ENCODE measurements at regions not wholly inside any gene's neighbourhood (a gene's known extent, or its start where the extent isn't known, plus 50 kb on each side); places are given as distances from the start of the nearest gene placed in this dataset.

- no peak for TF ChIP-seq POLR2A (IDR thresholded peaks at IDR 0.05; ENCODE audit: low read depth, low read length)
- no peak for TF ChIP-seq REST (IDR thresholded peaks at IDR 0.05; ENCODE audit: low read depth, low read length)
- no peak for TF ChIP-seq EZH2 (IDR thresholded peaks at IDR 0.05; ENCODE audit: borderline replicate concordance, control insufficient read depth, low read depth, low read length)
- no peak for TF ChIP-seq ZNF687 (IDR thresholded peaks at IDR 0.05)
- TF ChIP-seq BCL11A (IDR thresholded peaks at IDR 0.05; ENCODE audit: low read depth, low read length): no peak
These were observed 321.2 kb downstream of the HLX start (continued) for GRCh38 chr1:221200464-221200863.

GRCh38 chr1:221201773-221202172 lies 322.5 kb downstream of the HLX start:
- Histone ChIP-seq H3K36me3 (ENCODE audit: control insufficient read depth in 2 of 2, insufficient read depth in 2 of 2, low read length in 1 of 2) (no peaks in the 10 kb centered on the region), H3K27ac (ENCODE audit: control insufficient read depth, insufficient read depth) (no peak overlapping the region), H3K79me2 (ENCODE audit: control insufficient read depth, insufficient read depth, low read length) (no peaks in the 10 kb centered on the region), H3K4me2 (ENCODE audit: control insufficient read depth, insufficient read depth) (no peak overlapping the region), H3K9ac (ENCODE audit: control insufficient read depth, insufficient read depth, low read length) (no peak overlapping the region), H4K20me1 (ENCODE audit: control insufficient read depth, insufficient read depth) (no peaks in the 10 kb centered on the region), H3K4me3 (no peak overlapping the region), H2AFZ (ENCODE audit: control insufficient read depth, low read depth, low read length) (no peak overlapping the region), H3K27me3 (replicated peaks in 1 of 2; ENCODE audit: control insufficient read depth in 2 of 2, insufficient read depth in 2 of 2, low read length in 1 of 2) (no peaks in the 10 kb centered on the region), H3K9me3 (replicated peaks; ENCODE audit: control insufficient read depth, insufficient read depth, low read length) (no peaks in the 10 kb centered on the region; the same call in 2 of the 3 replicates), H3K4me1 (ENCODE audit: control insufficient read depth, insufficient read depth, low read length) (no peaks in the 10 kb centered on the region)
- FAIRE-seq (no peak), DNase-seq (ENCODE audit: low read depth, low spot score) (no peak), ATAC-seq (no peak)
- in situ Hi-C loops (cut with MboI): no loop called here
- ChIA-PET POLR2A (no interaction called here), RAD21 (ENCODE audit: unreplicated experiment) (interaction anchor here (0.7 to 4.3 kb wide), 19 partner anchors 10 to 328 kb away, joined by 3 to 48 read pairs (median 5); no protein-coding TSS in a partner anchor), CTCF (interaction anchor here (0.7 to 9.0 kb wide), 21 partner anchors 9 to 391 kb away, joined by 3 to 150 read pairs (median 5); partner anchors contain the start of gene HLX), SMC1A (ENCODE audit: uncharacterized antibody, unreplicated experiment) (interaction anchor here (0.7 to 7.6 kb wide), 31 partner anchors 9 to 392 kb away, joined by 3 to 99 read pairs (median 7); partner anchors contain the start of gene HLX)
- no peak for TF ChIP-seq TCF7 (IDR thresholded peaks at IDR 0.05; ENCODE audit: borderline replicate concordance)
- TF ChIP-seq ETV6 (conservative IDR thresholded peaks at IDR 0.05 in 1 of 2, IDR thresholded peaks at IDR 0.05 in 1 of 2; ENCODE audit: borderline replicate concordance in 1 of 2, low read depth in 1 of 2): no peak
- no peak for TF ChIP-seq MTA3 (IDR thresholded peaks at IDR 0.05; ENCODE audit: borderline replicate concordance, low read length)
- no peak for TF ChIP-seq STAT1 (conservative IDR thresholded peaks at IDR 0.05)
- TF ChIP-seq MAX (IDR thresholded peaks at IDR 0.05; ENCODE audit: low read depth, low read length): no peak
- no peak for TF ChIP-seq ATF2 (IDR thresholded peaks at IDR 0.05; ENCODE audit: low read length)
- TF ChIP-seq MYB (IDR thresholded peaks at IDR 0.05; ENCODE audit: borderline replicate concordance, low read depth, low read length): no peak
- TF ChIP-seq TCF12 (IDR thresholded peaks at IDR 0.05; ENCODE audit: low read depth, low read length): no peak
- intact Hi-C loops (cut with micrococcal nuclease; ENCODE audit: unreplicated experiment): loop anchor here (1.0 to 5.0 kb wide), 4 partner anchors 34 to 322 kb away; partner anchors contain the start of gene HLX
- no TSS peak for BruUV-seq (replicated peaks)
